Ishikawa (cell line): ENCODE measurements at regions not wholly inside any gene's neighbourhood (a gene's known extent, or its start where the extent isn't known, plus 50 kb on each side); places are given as distances from the start of the nearest gene placed in this dataset.

Source experiments
- CREB1 ChIP-seq: IDR thresholded peaks from 2 replicates; pipeline ENCODE4 v1.6.1; 2012; ENCODE audit warnings: low read depth
- EP300 ChIP-seq: IDR thresholded peaks from 2 replicates; pipeline ENCODE4 v1.6.1; 2012; ENCODE audit warnings: borderline replicate concordance
- FOXM1 ChIP-seq: IDR thresholded peaks from 2 replicates; pipeline ENCODE4 v1.6.1; 2012; ENCODE audit warnings: low read depth, borderline replicate concordance
- RAD21 ChIP-seq: IDR thresholded peaks from 2 replicates; pipeline ENCODE4 v1.6.1; 2012; ENCODE audit warnings: low read depth
- TCF12 ChIP-seq: IDR thresholded peaks from 2 replicates; pipeline ENCODE4 v1.6.1; 2012; ENCODE audit warnings: low read depth
- YY1 ChIP-seq: IDR thresholded peaks from 2 replicates; pipeline ENCODE4 v1.6.1; 2012; ENCODE audit warnings: low read depth
- TF ChIP-seq, protein P1 (sequence below): IDR thresholded peaks from 2 replicates; pipeline ENCODE4 v1.6.1; 2012; ENCODE audit warnings: low read depth, mild to moderate bottlenecking

DNA sequence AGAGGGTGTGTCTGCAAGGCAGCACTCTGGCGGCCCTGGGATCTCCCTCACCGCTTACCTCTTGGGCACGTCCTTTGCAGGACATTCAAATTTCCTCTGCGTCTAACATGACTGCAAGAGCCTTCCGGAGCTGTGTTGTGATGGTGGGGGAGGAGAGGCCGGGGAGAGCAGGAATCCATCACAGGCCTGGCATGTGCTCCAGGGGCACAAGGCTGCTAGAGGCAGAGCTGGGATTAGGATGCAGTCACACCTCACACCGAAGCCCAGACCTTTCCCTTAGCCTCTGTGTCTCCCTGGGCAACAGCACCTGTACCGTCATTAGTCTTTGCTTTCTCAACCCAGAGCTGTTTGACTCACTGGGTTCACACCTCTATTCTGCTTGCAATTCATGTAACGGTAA is 111.3 kb downstream of the CMPK2 start:
- TF ChIP-seq FOXM1 (no peak), TCF12 (no peak), EP300 (no peak), RAD21 (no peak), CREB1 (no peak), YY1 (no peak)
- TF ChIP-seq, protein P1, sequence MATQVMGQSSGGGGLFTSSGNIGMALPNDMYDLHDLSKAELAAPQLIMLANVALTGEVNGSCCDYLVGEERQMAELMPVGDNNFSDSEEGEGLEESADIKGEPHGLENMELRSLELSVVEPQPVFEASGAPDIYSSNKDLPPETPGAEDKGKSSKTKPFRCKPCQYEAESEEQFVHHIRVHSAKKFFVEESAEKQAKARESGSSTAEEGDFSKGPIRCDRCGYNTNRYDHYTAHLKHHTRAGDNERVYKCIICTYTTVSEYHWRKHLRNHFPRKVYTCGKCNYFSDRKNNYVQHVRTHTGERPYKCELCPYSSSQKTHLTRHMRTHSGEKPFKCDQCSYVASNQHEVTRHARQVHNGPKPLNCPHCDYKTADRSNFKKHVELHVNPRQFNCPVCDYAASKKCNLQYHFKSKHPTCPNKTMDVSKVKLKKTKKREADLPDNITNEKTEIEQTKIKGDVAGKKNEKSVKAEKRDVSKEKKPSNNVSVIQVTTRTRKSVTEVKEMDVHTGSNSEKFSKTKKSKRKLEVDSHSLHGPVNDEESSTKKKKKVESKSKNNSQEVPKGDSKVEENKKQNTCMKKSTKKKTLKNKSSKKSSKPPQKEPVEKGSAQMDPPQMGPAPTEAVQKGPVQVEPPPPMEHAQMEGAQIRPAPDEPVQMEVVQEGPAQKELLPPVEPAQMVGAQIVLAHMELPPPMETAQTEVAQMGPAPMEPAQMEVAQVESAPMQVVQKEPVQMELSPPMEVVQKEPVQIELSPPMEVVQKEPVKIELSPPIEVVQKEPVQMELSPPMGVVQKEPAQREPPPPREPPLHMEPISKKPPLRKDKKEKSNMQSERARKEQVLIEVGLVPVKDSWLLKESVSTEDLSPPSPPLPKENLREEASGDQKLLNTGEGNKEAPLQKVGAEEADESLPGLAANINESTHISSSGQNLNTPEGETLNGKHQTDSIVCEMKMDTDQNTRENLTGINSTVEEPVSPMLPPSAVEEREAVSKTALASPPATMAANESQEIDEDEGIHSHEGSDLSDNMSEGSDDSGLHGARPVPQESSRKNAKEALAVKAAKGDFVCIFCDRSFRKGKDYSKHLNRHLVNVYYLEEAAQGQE = no peak
